Activated CD8-positive, alpha-beta T cell treated with anti-CD3 and anti-CD28 coated beads for 36 hours (primary cell): ENCODE measurements at regions not wholly inside any gene's neighbourhood (a gene's known extent, or its start where the extent isn't known, plus 50 kb on each side); places are given as distances from the start of the nearest gene placed in this dataset.
"Not testable (repeated sequence)": the region's sequence is repeated elsewhere in the genome, so short reads cannot be mapped to it uniquely, and the experiment has no call there.

Experiments used
- ATAC-seq: fragments of 200-7000 bp; cut with Tn5 transposase; one replicate; pipeline ENCODE4 v1.10.0; 2021; ENCODE audit warnings: mild to moderate bottlenecking, moderate library complexity
- CTCF ChIA-PET: fragments of 350-600 bp; sonication (Branson Sonifier 250); formaldehyde crosslinking; loops from one replicate; lab custom pipeline; 2021; ENCODE audit warnings: antibody characterized with exemption; lab: Charles Lee
- POLR2A ChIA-PET: fragments of 350-600 bp; sonication (Branson Sonifier 250); formaldehyde crosslinking; loops from one replicate; lab custom pipeline; 2021; ENCODE audit warnings: antibody characterized with exemption; lab: Charles Lee
- DNase-seq: peaks from one replicate; pipeline ENCODE4 v3.0.0-alpha.2; 2020
- H3K27ac Mint-ChIP-seq: one replicate; pipeline ENCODE4 v1.8.0; 2021; ENCODE audit warnings: mild to moderate bottlenecking, mixed read lengths
- H3K27me3 Mint-ChIP-seq: one replicate; pipeline ENCODE4 v1.8.0; 2021; ENCODE audit warnings: mixed read lengths
- H3K36me3 Mint-ChIP-seq: one replicate; pipeline ENCODE4 v1.8.0; 2021; ENCODE audit warnings: low read depth, mixed read lengths
- H3K4me1 Mint-ChIP-seq: one replicate; pipeline ENCODE4 v1.8.0; 2021; ENCODE audit warnings: low read depth, mixed read lengths
- H3K4me3 Mint-ChIP-seq: one replicate; pipeline ENCODE4 v1.8.0; 2021; ENCODE audit warnings: mild to moderate bottlenecking, moderate library complexity, mixed read lengths
- H3K9me3 Mint-ChIP-seq: one replicate; pipeline ENCODE4 v1.8.0; 2021; ENCODE audit warnings: mixed read lengths
- intact Hi-C: fragments of 100-400 bp; cut with micrococcal nuclease; formaldehyde crosslinking; loops from one replicate; pipeline ENCODE4 v1.10.0; 2022
- TF ChIP-seq, protein P1 (sequence below): fragments of 200-600 bp; IDR thresholded peaks from one replicate; pipeline ENCODE4 v1.8.0; 2022; ENCODE audit warnings: antibody characterized with exemption, mild to moderate bottlenecking

DNA sequence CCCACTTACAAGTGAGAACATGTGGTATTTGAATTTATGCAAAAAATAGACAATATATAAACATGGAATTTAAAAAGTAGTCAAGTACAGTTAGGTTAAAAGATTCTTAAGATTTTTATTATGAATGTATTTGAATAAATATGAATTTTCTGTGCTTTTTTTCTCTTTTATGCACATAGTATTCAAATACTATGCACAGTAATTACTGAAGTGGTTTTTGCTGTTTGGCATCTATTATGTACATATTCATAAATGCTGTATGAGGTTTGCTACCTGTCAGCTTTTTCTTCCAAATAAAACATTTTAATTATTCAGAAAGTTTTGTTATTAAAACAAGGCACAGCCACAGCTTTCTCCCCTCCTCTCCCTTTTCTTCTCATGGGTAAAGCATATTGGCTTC is 1272.7 kb downstream of the NSUN3 start:
- POLR2A ChIA-PET: no interaction called here
- H3K27me3 Mint-ChIP-seq: no peaks in the 10 kb centered on the region
- no peak overlapping the region for H3K27ac Mint-ChIP-seq
- ATAC-seq (no peak), DNase-seq (no peak)
- peaks cover 7% of the 10 kb centered on the region for H3K9me3 Mint-ChIP-seq
- intact Hi-C loops: no loop called here
- TF ChIP-seq, protein P1, sequence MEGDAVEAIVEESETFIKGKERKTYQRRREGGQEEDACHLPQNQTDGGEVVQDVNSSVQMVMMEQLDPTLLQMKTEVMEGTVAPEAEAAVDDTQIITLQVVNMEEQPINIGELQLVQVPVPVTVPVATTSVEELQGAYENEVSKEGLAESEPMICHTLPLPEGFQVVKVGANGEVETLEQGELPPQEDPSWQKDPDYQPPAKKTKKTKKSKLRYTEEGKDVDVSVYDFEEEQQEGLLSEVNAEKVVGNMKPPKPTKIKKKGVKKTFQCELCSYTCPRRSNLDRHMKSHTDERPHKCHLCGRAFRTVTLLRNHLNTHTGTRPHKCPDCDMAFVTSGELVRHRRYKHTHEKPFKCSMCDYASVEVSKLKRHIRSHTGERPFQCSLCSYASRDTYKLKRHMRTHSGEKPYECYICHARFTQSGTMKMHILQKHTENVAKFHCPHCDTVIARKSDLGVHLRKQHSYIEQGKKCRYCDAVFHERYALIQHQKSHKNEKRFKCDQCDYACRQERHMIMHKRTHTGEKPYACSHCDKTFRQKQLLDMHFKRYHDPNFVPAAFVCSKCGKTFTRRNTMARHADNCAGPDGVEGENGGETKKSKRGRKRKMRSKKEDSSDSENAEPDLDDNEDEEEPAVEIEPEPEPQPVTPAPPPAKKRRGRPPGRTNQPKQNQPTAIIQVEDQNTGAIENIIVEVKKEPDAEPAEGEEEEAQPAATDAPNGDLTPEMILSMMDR: no peak
- CTCF ChIA-PET: no interaction called here
- no peaks in the 10 kb centered on the region for H3K36me3 Mint-ChIP-seq
- H3K4me1 Mint-ChIP-seq: no peaks in the 10 kb centered on the region
- H3K4me3 Mint-ChIP-seq: no peak overlapping the region

DNA sequence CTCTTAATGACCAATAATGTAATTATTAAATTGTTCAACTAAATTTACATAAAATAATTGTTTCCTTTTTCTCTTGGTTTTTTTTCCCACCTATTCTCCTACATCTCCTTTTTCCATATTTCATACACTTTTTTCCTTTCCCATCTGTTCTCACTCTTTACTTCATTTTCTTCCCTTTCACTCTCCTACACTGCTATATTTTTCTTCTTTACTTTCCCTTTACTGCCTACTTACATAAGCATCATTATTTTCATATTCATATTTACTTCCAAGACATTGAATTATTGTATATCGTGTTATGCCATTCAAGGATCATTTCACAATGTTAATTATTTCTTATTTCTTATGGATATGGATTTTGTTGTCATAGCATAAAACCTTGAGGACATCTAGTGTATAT is 1275.6 kb downstream of the NSUN3 start:
- ChIA-PET CTCF (no interaction called here), POLR2A (no interaction called here)
- TF ChIP-seq, protein P1: no peak
- no peak overlapping the region for H3K27ac Mint-ChIP-seq
- no peak for ATAC-seq
- H3K4me3 Mint-ChIP-seq: no peak overlapping the region
- H3K36me3 Mint-ChIP-seq: no peaks in the 10 kb centered on the region
- peaks cover 7% of the 10 kb centered on the region for H3K9me3 Mint-ChIP-seq
- no peaks in the 10 kb centered on the region for H3K4me1 Mint-ChIP-seq
- H3K27me3 Mint-ChIP-seq: no peaks in the 10 kb centered on the region
- intact Hi-C loops: no loop called here
- DNase-seq: no peak

DNA sequence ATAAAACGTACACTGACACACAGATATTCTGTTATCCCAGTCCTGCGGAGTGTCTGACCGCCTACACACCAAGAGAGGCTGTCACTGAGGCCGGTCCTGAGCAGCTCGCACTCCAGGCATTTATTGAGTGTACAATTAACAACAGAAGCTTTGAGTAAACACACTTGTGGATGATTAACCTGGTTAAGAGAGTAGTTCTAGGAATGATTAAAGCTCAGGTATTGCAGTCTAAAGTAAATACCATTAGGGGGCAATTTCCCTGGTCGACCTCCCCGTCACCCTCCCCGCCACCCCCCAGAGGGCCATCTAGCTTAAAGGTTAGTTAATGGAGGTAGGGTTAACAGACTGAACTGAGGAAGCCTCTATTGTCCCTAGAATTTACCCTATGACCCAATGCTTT is 1278.5 kb downstream of the NSUN3 start:
- H3K27ac Mint-ChIP-seq: no peak overlapping the region
- POLR2A ChIA-PET: interaction anchor here (0.6 kb wide), 1 partner anchor 759 kb away, joined by 3 read pairs; no protein-coding TSS in a partner anchor
- peaks cover 10% of the 10 kb centered on the region for H3K9me3 Mint-ChIP-seq
- CTCF ChIA-PET: no interaction called here
- no peaks in the 10 kb centered on the region for H3K4me1 Mint-ChIP-seq
- DNase-seq (no peak), ATAC-seq (no peak)
- H3K36me3 Mint-ChIP-seq: no peaks in the 10 kb centered on the region
- TF ChIP-seq, protein P1: no peak
- intact Hi-C loops: no loop called here
- no peak overlapping the region for H3K4me3 Mint-ChIP-seq
- no peaks in the 10 kb centered on the region for H3K27me3 Mint-ChIP-seq

DNA sequence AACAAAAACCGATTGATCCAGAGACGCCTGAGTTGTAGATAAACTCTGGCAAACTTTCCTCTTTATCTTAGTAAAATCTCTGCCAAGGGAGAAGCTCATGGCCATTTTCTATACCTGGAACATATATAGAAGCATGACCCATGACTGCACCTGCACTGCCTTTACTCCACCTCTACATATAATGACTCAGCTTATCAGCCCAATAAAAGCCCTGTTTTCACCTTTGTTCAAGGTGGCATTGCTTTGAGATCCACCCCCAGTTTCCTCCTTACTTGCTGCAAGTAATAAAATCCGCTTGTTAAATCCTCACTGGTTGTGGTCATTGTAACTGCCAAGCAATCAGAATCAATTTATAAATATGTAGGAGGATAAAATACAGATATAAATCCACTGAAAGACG is 1280.4 kb downstream of the NSUN3 start:
- Mint-ChIP-seq H3K36me3 (no peaks in the 10 kb centered on the region), H3K9me3 (peaks cover 10% of the 10 kb centered on the region), H3K27me3 (no peaks in the 10 kb centered on the region), H3K4me3 (no peak overlapping the region), H3K27ac (no peak overlapping the region), H3K4me1 (no peaks in the 10 kb centered on the region)
- TF ChIP-seq, protein P1: no peak
- DNase-seq (no peak), ATAC-seq (no peak)
- ChIA-PET POLR2A (no interaction called here), CTCF (no interaction called here)
- intact Hi-C loops: no loop called here

DNA sequence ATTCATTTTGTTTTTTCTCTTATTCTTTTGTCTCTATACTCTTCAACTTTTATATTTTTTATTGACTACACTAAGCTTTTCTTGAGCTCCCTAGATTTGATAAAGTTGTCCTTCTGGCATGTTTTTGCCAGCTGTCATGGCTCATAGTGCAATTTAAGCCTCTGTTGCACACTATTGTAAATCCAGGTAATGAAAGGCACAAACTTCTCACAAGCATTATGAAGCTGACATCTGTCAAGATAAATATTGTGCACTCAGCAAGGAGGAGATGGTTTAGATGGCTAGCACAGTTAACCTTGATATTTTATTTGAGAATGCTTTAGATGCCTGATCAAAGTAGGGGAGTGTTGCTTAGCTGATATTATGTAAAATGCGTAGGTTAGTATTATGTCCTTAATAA is 1280.9 kb downstream of the NSUN3 start:
- CTCF ChIA-PET: no interaction called here
- no peak for DNase-seq
- H3K36me3 Mint-ChIP-seq: no peaks in the 10 kb centered on the region
- no peak overlapping the region for H3K4me3 Mint-ChIP-seq
- H3K9me3 Mint-ChIP-seq: peaks cover 8% of the 10 kb centered on the region
- POLR2A ChIA-PET: no interaction called here
- ATAC-seq: no peak
- no peak overlapping the region for H3K27ac Mint-ChIP-seq
- H3K4me1 Mint-ChIP-seq: no peaks in the 10 kb centered on the region
- TF ChIP-seq, protein P1: no peak
- intact Hi-C loops: no loop called here
- no peaks in the 10 kb centered on the region for H3K27me3 Mint-ChIP-seq

DNA sequence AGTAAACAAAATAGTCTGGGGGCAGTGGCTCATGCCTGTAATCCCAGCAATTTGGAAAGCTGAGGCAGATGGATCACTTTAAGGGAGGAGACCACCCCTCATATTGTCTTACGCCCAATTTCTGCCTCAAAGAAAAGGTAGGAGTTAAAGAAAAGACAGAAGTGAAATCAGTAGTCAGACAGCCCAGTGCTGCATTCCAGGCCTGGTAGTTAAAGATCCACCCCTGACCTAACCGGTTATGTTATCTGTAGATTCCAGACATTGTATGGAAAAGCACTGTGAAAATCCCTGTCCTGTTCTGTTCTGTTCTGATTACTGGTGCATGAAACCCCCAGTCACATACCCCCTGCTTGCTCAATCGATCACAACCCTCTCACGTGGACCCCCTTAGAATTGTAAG is 1285.1 kb downstream of the NSUN3 start:
- not testable (repeated sequence) for H3K27me3 Mint-ChIP-seq, ATAC-seq

More for the DNA sequence above, 1285.1 kb downstream of the NSUN3 start:
- POLR2A ChIA-PET, intact Hi-C loops, H3K9me3 Mint-ChIP-seq, H3K4me3 Mint-ChIP-seq, DNase-seq, H3K36me3 Mint-ChIP-seq, H3K27ac Mint-ChIP-seq, CTCF ChIA-PET, H3K4me1 Mint-ChIP-seq: not testable (repeated sequence)
